AG10803 (cell line): ENCODE measurements at regions not wholly inside any gene's neighbourhood (a gene's known extent, or its start where the extent isn't known, plus 50 kb on each side); places are given as distances from the start of the nearest gene placed in this dataset.

ENCODE experiments used
- DNase-seq: peaks from one replicate; pipeline ENCODE4 v3.0.0; 2010; ENCODE audit warnings: low read depth
- H3K4me3 ChIP-seq: 2 replicates; pipeline ENCODE4 v1.5.1; 2011; ENCODE audit warnings: mild to moderate bottlenecking, low read length, control low read depth
- TF ChIP-seq, protein P1 (sequence below): conservative IDR thresholded peaks from 2 replicates; pipeline ENCODE4 v1.5.1; 2011; ENCODE audit warnings: mild to moderate bottlenecking, low read length, control low read depth, inconsistent platforms

DNA sequence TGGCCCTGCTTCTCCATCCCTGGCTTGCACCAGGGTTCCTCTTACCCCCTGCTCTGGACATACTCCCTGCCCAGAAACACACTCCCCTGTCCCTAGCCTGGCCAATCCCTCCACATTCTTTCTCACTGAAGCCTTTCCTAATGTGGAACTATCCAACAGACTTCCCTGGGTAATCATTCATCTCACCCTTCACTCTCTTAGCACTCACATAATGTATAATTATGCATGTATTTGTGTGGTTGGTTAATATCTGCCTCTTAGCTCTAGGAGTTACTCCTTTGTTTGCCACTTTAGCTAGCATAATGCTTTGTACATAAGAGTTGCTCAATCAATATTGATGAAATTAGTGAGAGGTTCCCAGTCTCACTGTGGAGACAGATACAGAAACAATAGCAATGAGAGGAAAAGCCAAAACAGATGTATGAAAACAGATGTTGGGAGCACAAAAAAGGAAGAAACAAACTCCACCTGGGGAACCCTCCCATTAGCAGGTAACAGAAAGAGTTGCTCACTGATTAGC lies 76.9 kb upstream of the WARS2 start:
- no peak overlapping the region for H3K4me3 ChIP-seq
- no peak for DNase-seq
- TF ChIP-seq, protein P1, sequence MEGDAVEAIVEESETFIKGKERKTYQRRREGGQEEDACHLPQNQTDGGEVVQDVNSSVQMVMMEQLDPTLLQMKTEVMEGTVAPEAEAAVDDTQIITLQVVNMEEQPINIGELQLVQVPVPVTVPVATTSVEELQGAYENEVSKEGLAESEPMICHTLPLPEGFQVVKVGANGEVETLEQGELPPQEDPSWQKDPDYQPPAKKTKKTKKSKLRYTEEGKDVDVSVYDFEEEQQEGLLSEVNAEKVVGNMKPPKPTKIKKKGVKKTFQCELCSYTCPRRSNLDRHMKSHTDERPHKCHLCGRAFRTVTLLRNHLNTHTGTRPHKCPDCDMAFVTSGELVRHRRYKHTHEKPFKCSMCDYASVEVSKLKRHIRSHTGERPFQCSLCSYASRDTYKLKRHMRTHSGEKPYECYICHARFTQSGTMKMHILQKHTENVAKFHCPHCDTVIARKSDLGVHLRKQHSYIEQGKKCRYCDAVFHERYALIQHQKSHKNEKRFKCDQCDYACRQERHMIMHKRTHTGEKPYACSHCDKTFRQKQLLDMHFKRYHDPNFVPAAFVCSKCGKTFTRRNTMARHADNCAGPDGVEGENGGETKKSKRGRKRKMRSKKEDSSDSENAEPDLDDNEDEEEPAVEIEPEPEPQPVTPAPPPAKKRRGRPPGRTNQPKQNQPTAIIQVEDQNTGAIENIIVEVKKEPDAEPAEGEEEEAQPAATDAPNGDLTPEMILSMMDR, result no peak

DNA sequence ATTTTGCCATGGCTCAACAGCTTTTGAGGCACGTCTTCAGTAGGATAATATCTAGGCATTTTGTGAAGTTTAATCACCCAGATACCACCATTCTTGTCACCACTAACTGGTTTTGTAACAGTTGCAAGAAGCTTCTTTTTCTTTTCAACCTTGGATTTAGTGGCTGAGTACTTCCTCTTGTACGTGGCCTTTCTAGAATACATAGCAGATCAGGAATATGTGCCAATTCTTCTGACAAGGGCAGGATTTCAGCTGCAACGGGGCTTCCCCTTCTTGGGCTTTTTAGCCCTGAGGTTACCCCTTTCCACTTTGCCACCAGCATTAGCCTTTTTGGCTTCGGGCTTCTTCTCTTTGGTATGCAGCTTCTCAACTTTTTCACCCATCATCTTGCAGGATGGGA lies 79.3 kb upstream of the WARS2 start:
- TF ChIP-seq, protein P1, result no peak

DNA sequence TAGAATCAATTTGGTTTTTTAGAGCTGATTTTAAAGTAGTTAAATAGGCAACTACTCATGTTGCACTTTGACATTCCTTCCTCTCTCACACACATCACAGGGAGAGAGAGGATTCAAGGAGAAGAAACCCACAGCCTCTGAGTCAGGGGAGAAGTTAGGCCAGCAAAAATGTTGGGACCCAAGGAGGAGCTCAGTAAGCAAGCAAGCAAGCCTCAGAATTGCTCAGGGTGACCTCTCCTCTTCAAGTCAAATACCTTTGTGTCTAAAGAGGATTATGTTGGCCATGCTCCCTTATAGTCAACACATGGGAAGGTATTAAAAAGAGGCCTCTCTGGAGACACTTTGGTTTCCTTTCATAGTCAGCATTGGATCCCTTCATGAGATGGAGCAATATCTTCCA lies 80.5 kb upstream of the WARS2 start:
- TF ChIP-seq, protein P1, result no peak
- DNase-seq, result peak; percentile 72
- H3K4me3 ChIP-seq, result no peak overlapping the region

More for the DNA sequence above, 79.3 kb upstream of the WARS2 start:
- DNase-seq, result no peak
- no peak overlapping the region for H3K4me3 ChIP-seq

DNA sequence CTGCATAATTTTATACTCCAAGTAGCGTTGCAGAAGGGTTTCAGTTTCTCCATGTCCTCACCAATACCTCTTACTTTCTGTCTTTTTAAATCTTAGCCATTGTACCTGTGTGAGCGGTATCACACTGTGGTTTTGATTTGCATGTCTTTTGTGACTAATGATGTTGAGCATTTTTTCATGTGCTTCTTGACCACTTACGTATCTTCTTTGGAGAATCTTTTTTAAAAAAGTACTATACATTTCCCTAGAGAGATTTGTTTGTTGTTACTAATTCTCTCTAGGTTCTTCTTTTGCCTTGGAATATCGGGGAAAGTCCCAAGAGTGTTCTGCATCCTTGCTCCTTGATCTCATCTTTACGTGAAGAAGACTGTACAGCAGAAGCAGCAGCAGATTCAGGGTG lies 81.8 kb upstream of the WARS2 start:
- DNase-seq, result no peak
- H3K4me3 ChIP-seq, result no peak overlapping the region
- TF ChIP-seq, protein P1, result no peak

DNA sequence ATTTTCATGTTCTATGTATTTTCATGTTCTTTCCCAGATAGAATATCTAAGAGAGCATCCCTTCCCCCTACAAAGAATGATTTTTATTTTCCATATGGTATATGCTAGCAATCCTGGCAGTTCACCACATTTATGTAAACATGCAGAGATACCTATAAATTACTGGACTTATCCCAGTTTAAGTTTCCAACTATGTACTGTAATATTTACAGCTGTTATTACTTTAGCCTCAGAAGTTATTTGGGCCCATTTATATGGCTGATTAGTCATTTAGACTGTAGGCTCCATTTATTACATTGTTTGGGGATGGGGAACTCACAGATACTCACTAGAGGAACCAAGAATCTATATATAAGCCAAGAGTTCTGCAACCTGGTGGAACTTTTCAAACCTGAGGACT lies 84.8 kb upstream of the WARS2 start:
- no peak for DNase-seq
- H3K4me3 ChIP-seq, result no peak overlapping the region
- TF ChIP-seq, protein P1, result no peak

DNA sequence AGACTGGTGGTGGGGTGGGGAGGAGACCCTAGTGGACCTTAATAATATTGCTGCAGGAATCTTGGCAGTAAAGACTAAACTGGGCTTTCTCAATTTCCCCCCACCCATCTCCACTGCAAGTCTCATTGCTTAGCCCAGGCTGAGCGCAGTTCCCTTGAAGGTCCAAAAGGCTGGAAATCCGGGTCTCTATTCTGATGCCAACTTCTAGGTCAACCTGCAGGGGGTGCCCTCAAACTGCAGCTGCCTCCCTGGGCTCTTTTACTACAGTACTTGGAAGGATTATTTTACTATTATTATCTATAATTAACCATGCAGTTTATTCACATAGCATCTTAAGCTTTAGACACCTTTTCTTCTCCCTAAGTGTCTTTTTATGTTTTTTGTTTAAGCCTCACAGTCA lies 85.4 kb upstream of the WARS2 start:
- H3K4me3 ChIP-seq, result no peak overlapping the region
- DNase-seq, result no peak
- TF ChIP-seq, protein P1, result no peak

DNA sequence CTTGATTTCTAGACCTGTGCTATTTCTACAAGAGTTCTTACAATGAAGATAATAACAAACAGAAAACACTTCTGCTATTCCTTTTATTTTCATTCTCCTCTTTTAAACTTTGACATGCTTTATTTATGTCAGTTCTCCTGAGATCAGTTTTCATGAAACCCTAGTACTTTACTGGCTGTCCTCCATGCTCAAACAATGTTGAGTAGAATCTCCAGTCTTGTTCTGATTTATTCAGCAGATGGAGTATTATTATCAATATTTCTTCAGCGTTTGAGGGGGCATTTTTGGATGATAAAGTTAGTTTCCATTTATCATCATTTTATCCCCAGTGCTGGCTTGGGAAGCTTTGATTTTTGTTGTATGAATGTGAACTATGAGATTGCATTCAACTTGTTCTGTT lies 85.9 kb upstream of the WARS2 start:
- TF ChIP-seq, protein P1, result no peak
- DNase-seq, result no peak
- H3K4me3 ChIP-seq, result no peak overlapping the region
